ENCODE measurements at regions not wholly inside any gene's neighbourhood (a gene's known extent, or its start where the extent isn't known, plus 50 kb on each side); places are given as distances from the start of the nearest gene placed in this dataset.

- no peak for TF ChIP-seq CTCF (IDR thresholded peaks at IDR 0.05)
- TF ChIP-seq POLR2A (IDR thresholded peaks at IDR 0.05), result no peak
- intact Hi-C loops (cut with DNase I; ENCODE audit: low total_unique reads), result no loop called here
- H3K9me3 ChIP-seq, result no peaks in the 10 kb centered on the region
- no peak overlapping the region for H3K27ac ChIP-seq
- H3K4me1 ChIP-seq, result peaks cover 0 to 7% of the 10 kb centered on the region in 2 donors
- no peak for DNase-seq
- H3K27me3 ChIP-seq, result no peaks in the 10 kb centered on the region
- H3K4me3 ChIP-seq, result no peak overlapping the region
- no peaks in the 10 kb centered on the region for H3K36me3 ChIP-seq
These were observed 77.4 kb upstream of the TAF1B start for GRCh38 chr2:9765611-9766531.

- DNase-seq, result no peak
- TF ChIP-seq CTCF (IDR thresholded peaks at IDR 0.05) (no peak), POLR2A (IDR thresholded peaks at IDR 0.05) (no peak)
- H3K4me1 ChIP-seq, result peaks cover 0 to 7% of the 10 kb centered on the region in 2 donors
- no peaks in the 10 kb centered on the region for H3K36me3 ChIP-seq
- H3K27me3 ChIP-seq, result no peaks in the 10 kb centered on the region
- intact Hi-C loops (cut with DNase I; ENCODE audit: low total_unique reads), result no loop called here
- no peaks in the 10 kb centered on the region for H3K9me3 ChIP-seq
- H3K4me3 ChIP-seq, result no peak overlapping the region
- H3K27ac ChIP-seq, result no peak overlapping the region
These were observed 75.5 kb upstream of the TAF1B start for GRCh38 chr2:9767656-9768281.

GRCh38 chr2:9768388-9768787 lies 74.9 kb upstream of the TAF1B start:
- no peak overlapping the region for H3K27ac ChIP-seq
- TF ChIP-seq POLR2A (IDR thresholded peaks at IDR 0.05) (no peak), CTCF (IDR thresholded peaks at IDR 0.05) (no peak)
- DNase-seq, result no peak
- intact Hi-C loops (cut with DNase I; ENCODE audit: low total_unique reads), result no loop called here
- no peak overlapping the region for H3K4me3 ChIP-seq
- H3K27me3 ChIP-seq, result no peaks in the 10 kb centered on the region
- no peaks in the 10 kb centered on the region for H3K9me3 ChIP-seq
- peaks cover 0 to 7% of the 10 kb centered on the region in 2 donors for H3K4me1 ChIP-seq
- H3K36me3 ChIP-seq, result no peaks in the 10 kb centered on the region

GRCh38 chr2:9769171-9770005 lies 73.9 kb upstream of the TAF1B start:
- intact Hi-C loops (cut with DNase I; ENCODE audit: low total_unique reads), result no loop called here
- TF ChIP-seq CTCF (IDR thresholded peaks at IDR 0.05), result no peak
- TF ChIP-seq POLR2A (IDR thresholded peaks at IDR 0.05), result no peak
- DNase-seq, result no peak
- no peaks in the 10 kb centered on the region for H3K36me3 ChIP-seq
- H3K9me3 ChIP-seq, result no peaks in the 10 kb centered on the region
- no peak overlapping the region for H3K27ac ChIP-seq
- H3K27me3 ChIP-seq, result no peaks in the 10 kb centered on the region
- H3K4me1 ChIP-seq, result peaks cover 0 to 7% of the 10 kb centered on the region in 2 donors
- no peak overlapping the region for H3K4me3 ChIP-seq
